HG03159 (cell line): ENCODE measurements at regions not wholly inside any gene's neighbourhood (a gene's known extent, or its start where the extent isn't known, plus 50 kb on each side); places are given as distances from the start of the nearest gene placed in this dataset.
"Not testable (repeated sequence)": the region's sequence is repeated elsewhere in the genome, so short reads cannot be mapped to it uniquely, and the experiment has no call there.

Experiments used
- ATAC-seq: cut with Tn5 transposase; IDR thresholded peaks from one replicate; pipeline ENCODE4 v1.9.1; 2021; ENCODE audit warnings: mild to moderate bottlenecking, moderate library complexity; ENCODE audit not compliant: unreplicated experiment

- ATAC-seq = no peak
Measured at GRCh38 chr5:111983459-111983858, 226.5 kb upstream of the NREP start.

- ATAC-seq = no peak
Measured at GRCh38 chr5:111977436-111977829, 220.4 kb upstream of the NREP start.

DNA sequence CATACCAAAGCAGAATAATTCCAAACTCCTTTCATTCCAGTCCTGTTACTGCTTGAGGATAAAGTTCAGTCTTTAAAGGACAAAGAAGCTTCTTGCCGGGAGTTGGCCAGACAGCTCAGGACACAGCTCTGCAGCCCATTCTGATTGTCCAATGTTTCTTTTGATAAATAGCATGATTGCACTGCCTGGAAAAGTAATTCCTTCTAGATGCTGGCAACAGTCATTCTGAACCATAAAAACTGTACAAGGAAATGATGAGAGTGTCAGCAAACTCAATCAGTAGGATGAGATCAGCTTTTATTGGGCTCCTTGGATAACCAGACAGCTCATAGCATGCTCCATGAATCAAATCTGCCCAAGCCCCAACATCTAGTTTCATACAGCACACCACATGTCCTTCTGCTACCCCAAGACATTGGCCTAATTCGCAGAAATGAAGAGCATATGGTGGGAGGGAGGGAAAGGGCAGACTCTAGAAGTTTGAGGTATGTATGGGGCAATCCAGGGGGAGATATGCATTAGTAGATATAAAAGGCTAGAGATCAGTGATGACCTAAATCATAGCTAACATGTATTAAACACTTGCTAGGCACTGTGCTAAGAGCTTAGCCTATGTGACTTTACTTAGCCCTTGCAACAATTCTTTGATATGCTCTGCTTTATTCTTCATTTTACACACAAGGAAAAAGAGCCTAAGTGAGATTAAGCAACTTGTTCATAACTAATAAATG is 219.9 kb upstream of the NREP start:
- ATAC-seq = no peak

DNA sequence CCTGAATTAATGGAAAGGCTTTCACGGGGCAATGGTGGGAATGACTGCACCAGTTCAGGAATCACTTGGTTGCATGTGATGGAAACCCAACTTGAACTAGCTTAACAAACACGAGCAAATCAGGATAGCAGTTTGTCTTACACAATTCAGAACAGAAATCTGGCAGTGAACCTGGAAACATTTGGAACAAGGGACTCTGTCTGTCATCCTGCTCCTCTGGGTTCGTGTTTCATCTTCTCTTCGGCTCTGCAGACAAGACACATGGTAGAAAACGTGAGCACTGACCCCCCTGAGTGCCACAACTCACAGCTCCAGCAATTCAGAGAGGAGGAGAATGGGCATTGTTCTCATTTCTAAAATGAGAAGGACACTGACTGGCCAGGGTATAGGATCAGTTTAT is 218.1 kb upstream of the NREP start:
- ATAC-seq = no peak

GRCh38 chr5:111973961-111974360 is 217.0 kb upstream of the NREP start:
- no peak for ATAC-seq

DNA sequence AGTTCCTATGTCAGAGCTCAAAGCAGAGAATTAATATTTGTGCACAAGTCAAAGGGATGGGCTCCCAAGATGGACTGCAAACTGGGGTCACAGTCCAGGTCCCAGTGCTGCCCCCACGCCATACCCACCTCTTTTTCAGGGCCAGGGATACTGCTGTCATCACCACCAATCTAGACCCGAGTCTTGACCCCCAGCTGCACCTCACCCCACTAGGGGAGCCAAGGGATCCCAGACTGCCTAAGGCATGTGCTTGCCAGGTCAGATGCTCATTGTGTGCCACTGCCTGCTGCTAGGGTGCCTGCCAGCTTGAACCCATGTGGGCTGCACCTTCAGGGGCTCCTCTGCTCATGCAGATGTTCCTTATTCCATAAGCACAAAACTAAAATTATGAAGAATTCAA is 215.6 kb upstream of the NREP start:
- ATAC-seq = peak; percentile 27

- peak; percentile 62 for ATAC-seq
Measured at GRCh38 chr5:111972080-111972479, 215.1 kb upstream of the NREP start.

GRCh38 chr5:111968459-111968858 is 211.5 kb upstream of the NREP start:
- ATAC-seq = no peak

DNA sequence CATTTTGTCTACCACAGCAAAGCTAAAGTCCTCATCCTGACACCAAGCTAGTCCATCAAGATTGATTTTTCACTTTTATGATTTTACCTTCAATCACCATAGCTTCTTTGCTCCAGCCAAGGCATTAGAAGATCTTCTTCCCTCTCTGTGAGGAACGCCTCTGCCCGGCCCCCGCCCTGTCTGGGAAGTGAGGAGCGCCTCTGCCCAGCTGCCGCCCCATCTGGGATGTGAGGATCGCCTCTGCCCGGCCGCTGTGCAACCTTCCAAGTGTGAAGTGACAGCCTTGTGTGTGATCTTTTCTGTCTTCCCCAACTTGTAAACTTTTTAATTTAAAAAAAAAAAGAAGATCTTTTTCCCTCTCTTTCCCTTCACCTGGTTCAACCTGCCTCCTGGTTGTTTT is 210.5 kb upstream of the NREP start:
- no peak for ATAC-seq

GRCh38 chr5:111966290-111966689 is 209.3 kb upstream of the NREP start:
- no peak for ATAC-seq

- peak; percentile 61 for ATAC-seq
Measured at GRCh38 chr5:111963555-111963954, 206.6 kb upstream of the NREP start.

DNA sequence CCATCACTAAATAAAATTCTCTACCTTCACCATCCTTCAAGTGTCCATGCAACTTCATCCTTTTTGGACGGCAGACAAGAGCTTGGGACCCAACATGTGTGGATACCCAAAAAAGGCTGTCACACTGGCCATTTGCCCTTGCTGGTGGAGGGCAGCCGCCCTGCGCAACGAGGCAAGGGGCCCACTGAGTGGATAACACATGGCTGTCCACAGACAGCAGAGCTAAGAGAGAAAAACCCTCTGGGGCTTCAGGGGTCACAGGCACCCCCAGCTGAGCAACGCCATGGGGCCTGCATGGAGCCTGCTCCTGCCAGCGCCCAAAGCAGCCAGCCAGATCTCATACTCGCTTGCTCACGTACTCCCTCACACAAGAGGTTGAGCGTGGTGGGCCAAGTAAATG is 205.9 kb upstream of the NREP start:
- no peak for ATAC-seq

- no peak for ATAC-seq
Measured at GRCh38 chr5:111961862-111962261, 204.9 kb upstream of the NREP start.

GRCh38 chr5:111960476-111961215 is 203.7 kb upstream of the NREP start:
- no peak for ATAC-seq

DNA sequence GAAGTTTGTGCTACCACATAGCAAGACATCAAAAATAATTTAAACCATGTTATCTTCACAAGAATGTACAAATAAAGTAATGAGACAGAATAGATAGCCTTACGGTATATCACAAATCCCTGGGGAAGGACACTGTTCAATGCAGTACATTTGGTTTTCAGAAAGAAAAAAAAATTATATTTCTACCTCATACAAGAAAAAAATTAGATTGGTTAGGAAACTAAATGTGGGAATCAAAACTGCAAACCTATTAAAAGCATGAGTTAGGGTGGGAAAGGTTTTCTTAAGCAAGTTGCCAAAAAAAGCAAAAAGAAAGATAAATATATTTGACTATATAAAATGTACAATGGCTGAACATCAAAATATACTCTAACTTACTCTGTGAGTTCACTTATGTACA is 201.9 kb upstream of the NREP start:
- ATAC-seq = no peak

DNA sequence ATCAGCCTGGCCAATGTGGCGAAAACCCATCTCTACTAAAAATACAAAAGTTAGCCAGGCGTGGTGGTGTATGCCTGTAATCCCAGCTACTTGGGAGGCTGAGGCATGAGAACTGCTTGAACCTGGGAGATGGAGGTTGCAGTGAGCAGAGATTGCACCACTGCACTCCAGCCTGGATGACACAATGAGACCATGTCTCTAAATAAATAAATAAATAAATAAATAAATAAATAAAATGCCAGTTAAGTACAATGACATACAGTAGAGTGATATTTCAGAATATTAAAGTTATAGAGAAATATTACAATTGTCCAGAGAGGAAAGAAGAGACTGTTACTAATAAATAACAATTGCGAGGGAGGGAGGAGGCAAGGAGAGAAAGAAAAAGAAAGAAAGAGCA is 199.8 kb upstream of the NREP start:
- ATAC-seq = not testable (repeated sequence)

DNA sequence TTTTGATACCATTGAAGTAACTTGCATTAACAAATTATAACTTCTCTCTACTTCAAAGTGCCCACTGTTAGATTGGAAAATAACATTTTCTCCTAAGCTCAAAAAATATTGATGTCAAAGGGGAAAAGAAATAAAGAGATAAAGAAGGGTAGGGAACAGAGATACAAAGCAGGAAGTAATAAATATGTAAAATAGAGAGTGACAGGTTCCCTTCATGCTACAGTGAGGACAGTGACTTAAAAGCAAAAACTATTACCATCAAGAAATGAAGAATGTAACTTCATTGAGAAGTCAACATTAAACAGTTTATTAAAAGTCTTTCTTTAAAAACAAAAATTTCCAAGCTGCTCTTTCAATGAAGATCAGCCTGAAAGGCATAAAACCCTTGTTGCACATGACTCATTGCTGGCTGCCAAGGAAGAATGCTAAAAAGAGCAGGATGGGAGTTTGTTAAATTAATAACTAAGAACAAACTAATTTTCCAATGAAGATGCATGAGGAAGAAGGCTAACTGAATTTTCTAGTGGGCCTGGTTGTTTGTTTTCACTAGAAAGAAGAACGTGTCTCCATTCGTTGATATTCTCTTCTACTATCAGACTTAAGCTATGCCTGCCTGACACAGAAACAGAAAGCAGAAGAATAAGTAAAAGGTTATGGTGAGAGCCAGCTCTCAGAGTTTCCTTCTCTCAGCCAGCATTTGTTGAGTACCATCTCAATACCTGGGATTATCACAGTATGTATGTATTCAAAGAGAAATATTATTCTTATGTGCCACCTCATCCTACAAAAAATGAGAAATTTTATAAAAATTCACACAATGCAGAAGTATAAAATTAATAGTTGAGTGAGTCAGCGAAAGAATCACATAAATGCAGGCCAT is 197.8 kb upstream of the NREP start:
- peak; percentile 86 for ATAC-seq

- ATAC-seq = no peak
Measured at GRCh38 chr5:111953351-111954127, 196.5 kb upstream of the NREP start.

DNA sequence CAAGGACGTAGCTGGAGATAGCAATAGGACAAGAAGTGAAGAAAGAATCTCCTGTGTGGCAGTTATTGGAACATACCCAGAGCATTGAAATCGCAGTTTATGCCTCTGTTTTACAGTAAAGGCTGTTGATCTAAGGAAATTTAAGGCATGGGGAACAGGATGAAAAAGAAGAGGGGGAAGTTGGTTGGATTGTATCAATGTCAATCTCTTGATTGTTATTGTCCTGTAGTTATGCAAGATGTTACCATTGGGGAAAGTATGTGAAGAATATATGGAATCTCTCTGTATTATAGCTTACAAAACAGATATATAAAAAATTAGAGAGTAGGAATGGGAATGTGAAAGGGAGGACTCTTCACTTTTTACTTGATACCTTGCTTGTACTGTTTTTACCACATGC is 195.6 kb upstream of the NREP start:
- ATAC-seq = no peak

GRCh38 chr5:111950660-111951059 is 193.7 kb upstream of the NREP start:
- no peak for ATAC-seq
